Colon (tissue), 2 donors: ENCODE measurements at regions not wholly inside any gene's neighbourhood (a gene's known extent, or its start where the extent isn't known, plus 50 kb on each side); places are given as distances from the start of the nearest gene placed in this dataset.

Source experiments
- FAIRE-seq: peaks from 2 replicates; lab custom pipeline; 2012; peaks lifted over from hg19 to GRCh38; lab: Jason Lieb, UNC
- donor health status: control.
- donor health status: control.

GRCh38 chr9:88692827-88693226 lies 157.8 kb downstream of the NXNL2 start:
- no peak for FAIRE-seq

DNA sequence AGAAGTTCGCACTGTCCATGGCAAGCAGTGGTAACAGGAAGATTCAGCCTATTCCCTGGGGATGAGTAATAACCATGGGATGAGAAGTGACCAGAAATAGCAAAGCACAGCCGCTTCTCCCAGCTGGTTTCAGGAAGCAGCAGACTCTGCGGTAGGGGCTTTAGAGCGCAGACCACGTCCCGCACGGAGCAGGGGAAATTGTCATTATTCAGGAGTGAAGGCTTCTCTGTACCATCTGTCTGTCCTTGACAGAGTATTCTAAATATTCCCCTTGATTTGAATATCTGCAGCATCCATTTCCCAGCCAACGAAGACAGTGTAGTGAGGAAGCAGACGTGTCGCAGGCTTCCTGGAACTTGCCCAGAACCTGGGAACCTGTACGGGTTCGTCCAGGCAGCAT lies 159.6 kb downstream of the NXNL2 start:
- FAIRE-seq: no peak

GRCh38 chr9:88696501-88696900 lies 161.5 kb downstream of the NXNL2 start:
- no peak for FAIRE-seq

DNA sequence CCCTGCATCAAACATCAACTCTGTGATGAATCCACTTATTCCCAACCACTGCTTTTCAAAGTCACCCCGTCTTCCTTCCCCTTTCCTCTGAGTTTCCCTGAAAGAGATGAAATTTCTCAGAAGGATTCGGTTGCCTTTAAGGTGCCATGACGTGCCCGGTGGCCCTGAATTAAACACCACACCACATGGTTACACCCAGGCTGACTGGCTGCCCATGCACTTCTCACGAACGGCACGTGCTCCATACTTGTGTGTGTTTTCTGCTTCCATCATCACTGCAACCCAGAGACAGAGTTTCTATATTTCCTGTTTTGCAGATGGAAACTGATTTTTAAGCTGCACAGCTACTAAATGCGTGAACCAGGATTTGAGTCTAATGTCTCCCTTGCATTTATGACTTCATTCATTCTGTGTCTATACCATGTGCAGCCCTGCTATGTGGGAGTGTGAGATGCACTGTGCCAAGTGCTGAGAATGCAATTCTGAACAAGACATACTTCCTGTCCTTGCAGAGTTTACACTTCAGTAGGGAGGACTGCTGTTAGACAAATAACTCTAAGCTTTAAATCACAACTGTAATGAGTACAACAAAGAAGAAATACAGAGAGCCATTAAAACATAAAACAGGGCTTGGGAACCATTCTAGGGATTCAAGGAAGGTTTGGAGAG lies 162.9 kb downstream of the NXNL2 start:
- FAIRE-seq: no peak

- no peak for FAIRE-seq
Observed at GRCh38 chr9:88702985-88703384, 168.0 kb downstream of the NXNL2 start.

DNA sequence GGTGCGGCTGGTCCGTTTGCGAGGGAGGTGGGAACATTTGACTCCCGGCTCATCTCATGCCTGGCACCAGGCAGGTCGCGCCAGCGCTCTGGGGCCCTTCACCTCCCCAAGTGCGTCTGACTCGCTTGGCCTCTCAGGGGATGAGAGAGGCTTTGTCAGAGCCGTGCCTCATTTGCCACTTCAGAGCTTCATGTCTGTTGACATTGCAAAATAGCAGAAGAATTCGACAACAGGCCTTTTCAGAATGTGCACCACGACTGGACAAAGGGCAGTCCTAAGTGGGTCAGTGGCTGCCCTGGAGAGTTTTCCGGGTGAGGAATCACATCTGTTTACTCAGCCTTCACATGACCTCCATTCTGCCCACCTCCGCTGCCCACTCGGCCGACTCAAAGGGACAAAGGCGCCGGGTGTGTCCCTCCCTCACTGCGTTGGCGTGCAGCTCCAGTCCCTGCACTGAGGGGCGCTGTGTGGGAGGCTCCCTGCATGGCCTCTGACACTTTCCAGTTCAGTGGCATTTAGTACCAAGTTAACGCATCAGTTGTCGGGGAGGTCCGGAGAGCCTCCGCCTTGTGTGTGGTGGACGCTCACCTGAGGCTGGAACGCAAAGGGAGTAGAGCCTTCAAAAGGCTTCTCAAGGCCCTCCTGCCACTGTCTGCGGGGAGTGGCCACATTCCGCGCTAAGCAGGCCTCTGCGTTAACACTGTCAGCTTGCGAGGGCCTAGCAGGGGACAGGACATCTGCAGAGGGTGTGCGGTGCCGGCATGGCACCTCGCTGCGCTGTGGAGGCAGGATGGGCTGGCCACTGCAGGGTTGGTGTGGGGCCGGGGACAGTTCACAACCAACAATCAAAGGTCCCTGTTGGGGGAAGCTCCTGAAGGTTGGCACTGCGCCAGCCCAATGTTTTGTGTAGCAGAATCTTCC lies 171.5 kb downstream of the NXNL2 start:
- no peak for FAIRE-seq

- no peak for FAIRE-seq
Observed at GRCh38 chr9:88710449-88710848, 175.5 kb downstream of the NXNL2 start.

- FAIRE-seq: no peak
Observed at GRCh38 chr9:88711719-88712118, 176.7 kb downstream of the NXNL2 start.

GRCh38 chr9:88712484-88712883 lies 177.5 kb downstream of the NXNL2 start:
- FAIRE-seq: no peak

GRCh38 chr9:88713010-88713409 lies 178.0 kb downstream of the NXNL2 start:
- FAIRE-seq: no peak

GRCh38 chr9:88716596-88717290 lies 181.8 kb downstream of the NXNL2 start:
- FAIRE-seq: no peak

GRCh38 chr9:88721025-88721424 lies 186.0 kb downstream of the NXNL2 start:
- FAIRE-seq: no peak

DNA sequence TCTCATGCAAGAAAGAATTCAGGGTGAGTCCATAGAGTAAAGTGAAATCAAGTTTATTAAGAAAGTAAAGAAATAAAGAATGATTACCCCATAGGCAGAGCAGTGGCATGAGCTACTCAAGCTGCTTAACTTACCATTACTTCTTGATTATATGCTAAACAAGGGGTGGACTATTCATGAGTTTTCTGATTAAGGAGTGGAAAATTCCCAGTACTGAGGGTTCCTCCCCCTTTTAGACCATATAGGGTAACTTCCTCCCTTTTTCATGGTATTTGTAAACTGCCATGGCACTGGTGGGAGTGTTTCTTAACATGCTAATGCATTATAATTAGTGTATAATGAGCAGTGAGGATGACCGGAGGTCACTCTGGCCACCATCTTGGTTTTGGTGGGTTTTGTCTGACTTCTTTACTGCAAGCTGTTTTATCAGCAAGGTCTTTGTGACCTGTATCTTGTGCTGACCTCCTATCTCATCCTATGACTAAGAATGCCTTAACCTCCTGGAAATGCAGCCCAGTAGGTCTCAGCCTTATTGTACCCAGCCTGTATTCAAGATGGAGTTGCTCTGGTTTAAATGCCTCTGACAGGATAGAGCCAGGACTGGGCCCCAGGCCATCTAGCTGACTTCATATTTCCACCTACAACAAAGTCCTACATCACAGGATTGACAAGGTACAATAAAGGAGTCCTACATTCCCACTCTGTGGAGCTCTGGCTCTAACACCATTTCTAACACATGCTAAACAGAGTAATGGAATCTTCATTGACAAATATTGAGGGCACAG lies 186.7 kb downstream of the NXNL2 start:
- FAIRE-seq: no peak

GRCh38 chr9:88722753-88723152 lies 187.8 kb downstream of the NXNL2 start:
- no peak for FAIRE-seq

GRCh38 chr9:88723751-88724150 lies 188.8 kb downstream of the NXNL2 start:
- no peak for FAIRE-seq

DNA sequence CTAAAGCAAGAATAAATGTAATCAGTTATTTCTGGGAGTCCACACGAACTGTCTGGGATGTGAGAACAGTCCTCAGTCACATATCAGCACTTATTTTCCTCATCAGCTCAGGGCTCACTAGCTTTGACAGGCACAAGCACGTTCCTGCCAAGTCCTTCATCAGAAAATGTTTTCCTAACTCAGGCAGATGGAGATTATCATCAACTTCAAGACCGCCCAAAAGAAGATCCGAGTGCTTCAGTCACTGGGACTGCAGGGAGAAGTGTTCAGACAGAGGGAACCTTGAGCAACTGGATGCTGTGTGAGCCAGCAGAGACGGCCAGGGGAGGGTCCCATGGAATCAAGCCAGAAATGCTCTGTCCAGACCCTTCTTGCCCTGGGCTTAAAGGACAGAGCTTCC lies 189.4 kb downstream of the NXNL2 start:
- FAIRE-seq: no peak

GRCh38 chr9:88725300-88726019 lies 190.5 kb downstream of the NXNL2 start:
- no peak for FAIRE-seq

DNA sequence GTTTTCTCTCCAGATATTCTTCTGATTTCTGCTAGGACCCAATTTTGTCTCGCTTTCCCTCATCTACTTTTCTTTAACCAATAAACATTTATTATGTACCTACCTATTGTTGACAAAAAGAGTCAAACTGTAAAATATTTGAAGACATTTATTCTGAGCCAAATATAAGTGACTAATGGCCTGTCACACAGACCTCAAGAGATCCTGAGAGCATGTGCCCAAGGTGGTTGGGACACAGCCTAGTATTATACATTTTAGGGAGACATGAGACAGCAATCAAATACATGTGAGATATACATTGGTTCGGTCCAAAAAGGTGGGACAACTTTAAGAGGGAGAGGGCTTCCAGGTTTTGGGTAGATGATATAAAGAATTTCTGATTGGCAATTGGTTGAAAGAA lies 191.8 kb downstream of the NXNL2 start:
- FAIRE-seq: no peak

DNA sequence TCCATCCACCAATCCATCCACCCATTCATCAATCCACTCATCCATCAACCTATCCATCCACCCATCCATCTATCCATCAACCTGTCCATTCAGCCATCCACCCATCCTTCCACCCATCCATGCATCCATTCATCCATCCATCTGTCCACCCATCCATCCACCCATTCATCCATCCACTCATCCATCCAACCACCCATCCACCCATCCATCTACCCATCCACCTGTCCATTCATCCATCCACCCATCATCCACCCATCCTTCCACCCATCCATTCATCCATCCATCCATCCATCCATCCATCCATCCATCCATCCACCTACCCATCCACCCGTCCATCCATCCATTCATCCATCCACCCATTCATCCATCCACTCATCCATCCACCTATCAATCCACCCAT lies 195.8 kb downstream of the NXNL2 start:
- FAIRE-seq: no peak

- no peak for FAIRE-seq
Observed at GRCh38 chr9:88732128-88732527, 197.2 kb downstream of the NXNL2 start.

DNA sequence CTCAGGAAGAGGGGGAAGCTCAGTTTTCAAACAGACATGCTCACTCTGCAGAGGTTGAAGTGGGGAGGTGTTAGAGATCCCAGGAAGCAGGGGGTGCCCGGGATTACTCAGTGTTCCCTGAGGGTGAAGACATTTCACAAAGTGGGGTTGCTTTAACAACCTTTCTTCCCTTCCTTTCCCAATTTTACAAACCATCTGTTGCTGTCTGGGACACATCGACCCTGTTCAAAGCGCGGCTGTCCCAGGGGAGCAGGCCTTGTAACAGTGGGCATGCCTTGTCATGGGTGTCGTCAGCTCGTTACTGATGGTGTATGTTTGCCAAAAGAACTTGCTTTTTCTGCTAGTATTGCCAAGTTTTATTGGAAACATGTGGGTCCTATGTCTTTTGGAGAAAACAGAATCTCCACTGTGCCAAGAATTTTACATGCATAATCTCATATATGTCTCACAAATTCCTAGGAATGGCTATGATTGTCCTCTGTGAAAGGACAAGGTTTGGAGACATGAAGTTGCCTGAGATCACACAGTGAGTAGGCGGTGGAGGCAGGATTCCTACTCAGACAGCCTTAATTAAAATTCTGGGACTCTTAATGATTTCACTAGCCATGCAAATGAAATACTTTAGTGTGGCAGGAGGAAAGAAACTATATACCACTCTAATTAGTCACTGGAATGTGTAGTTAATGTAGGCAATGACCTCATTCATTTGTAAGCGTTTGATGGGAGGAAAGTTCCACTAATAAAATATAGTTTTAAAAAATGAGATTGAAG lies 198.9 kb downstream of the NXNL2 start:
- FAIRE-seq: no peak
